Neural crest cell (in vitro differentiated cells): ENCODE measurements at regions not wholly inside any gene's neighbourhood (a gene's known extent, or its start where the extent isn't known, plus 50 kb on each side); places are given as distances from the start of the nearest gene placed in this dataset.
A peak's percentile ranks its signal among the peaks of the same experiment; 100 is the strongest.

ENCODE experiments used
- DNase-seq: peaks from one replicate; pipeline ENCODE4 v3.0.0; 2021; ENCODE audit warnings: low read depth, mixed read lengths, low spot score
- H3K27ac Mint-ChIP-seq: one replicate; pipeline ENCODE4 v1.8.0; 2021; ENCODE audit warnings: mild to moderate bottlenecking, mixed read lengths; ENCODE audit not compliant: unreplicated experiment
- H3K27me3 Mint-ChIP-seq: 2 replicates; pipeline ENCODE4 v1.8.0; 2021; ENCODE audit warnings: low read depth, mild to moderate bottlenecking, mixed read lengths
- H3K36me3 Mint-ChIP-seq: 2 replicates; pipeline ENCODE4 v1.8.0; 2021; ENCODE audit warnings: low read depth, mild to moderate bottlenecking, mixed read lengths
- H3K4me1 Mint-ChIP-seq: 2 replicates; pipeline ENCODE4 v1.8.0; 2021; ENCODE audit warnings: mixed read lengths
- H3K4me3 Mint-ChIP-seq: one replicate; pipeline ENCODE4 v1.8.0; 2021; ENCODE audit warnings: mild to moderate bottlenecking, mixed read lengths
- H3K9me3 Mint-ChIP-seq: 2 replicates; pipeline ENCODE4 v1.8.0; 2021; ENCODE audit warnings: mixed read lengths
- CTCF ChIP-seq: fragments of 200-600 bp; sonication (generic); conservative IDR thresholded peaks from 2 replicates; pipeline ENCODE4 v1.5.0; 2021; ENCODE audit warnings: antibody characterized with exemption, mild to moderate bottlenecking

- DNase-seq, result no peak
- no peak overlapping the region for H3K4me3 Mint-ChIP-seq
- no peak overlapping the region for H3K27ac Mint-ChIP-seq
- H3K36me3 Mint-ChIP-seq, result no peaks in the 10 kb centered on the region
- TF ChIP-seq CTCF, result no peak
- H3K27me3 Mint-ChIP-seq, result no peaks in the 10 kb centered on the region
- H3K9me3 Mint-ChIP-seq, result no peaks in the 10 kb centered on the region
- H3K4me1 Mint-ChIP-seq, result no peaks in the 10 kb centered on the region
These were observed 1788.0 kb upstream of the TENM3 start for GRCh38 chr4:180455226-180455625.

DNA sequence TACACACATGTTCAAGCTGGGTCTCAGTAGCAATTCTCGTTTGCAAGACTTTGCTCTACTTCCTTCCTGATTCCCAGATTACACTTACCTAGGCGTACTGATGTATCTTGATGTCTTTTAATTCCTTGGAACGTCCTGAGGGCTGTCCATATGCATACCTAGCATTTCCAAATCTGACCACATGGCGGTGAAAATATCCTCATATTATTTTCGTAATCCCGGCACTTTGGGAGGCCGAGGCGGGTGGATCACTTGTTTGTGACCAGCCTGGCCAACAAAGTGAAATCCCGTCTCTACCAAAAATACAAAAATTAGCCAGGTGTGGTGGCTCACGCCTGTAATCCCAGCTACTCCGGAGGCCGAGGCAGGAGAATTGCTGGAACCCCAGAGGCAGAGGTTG lies 1786.3 kb upstream of the TENM3 start:
- no peak overlapping the region for H3K27ac Mint-ChIP-seq
- no peaks in the 10 kb centered on the region for H3K36me3 Mint-ChIP-seq
- no peaks in the 10 kb centered on the region for H3K27me3 Mint-ChIP-seq
- peak; percentile 39 for TF ChIP-seq CTCF
- H3K9me3 Mint-ChIP-seq, result no peaks in the 10 kb centered on the region
- no peak overlapping the region for H3K4me3 Mint-ChIP-seq
- peaks cover 6% of the 10 kb centered on the region for H3K4me1 Mint-ChIP-seq
- no peak for DNase-seq

GRCh38 chr4:180462116-180462515 lies 1781.1 kb upstream of the TENM3 start:
- TF ChIP-seq CTCF, result no peak
- H3K36me3 Mint-ChIP-seq, result no peaks in the 10 kb centered on the region
- no peak overlapping the region for H3K27ac Mint-ChIP-seq
- H3K4me3 Mint-ChIP-seq, result no peak overlapping the region
- DNase-seq, result no peak
- H3K27me3 Mint-ChIP-seq, result no peaks in the 10 kb centered on the region
- H3K4me1 Mint-ChIP-seq, result peaks cover 6% of the 10 kb centered on the region
- H3K9me3 Mint-ChIP-seq, result no peaks in the 10 kb centered on the region

GRCh38 chr4:180465364-180465763 lies 1777.8 kb upstream of the TENM3 start:
- Mint-ChIP-seq H3K4me1 (peaks cover 6% of the 10 kb centered on the region), H3K9me3 (no peaks in the 10 kb centered on the region), H3K36me3 (no peaks in the 10 kb centered on the region), H3K27me3 (no peaks in the 10 kb centered on the region), H3K27ac (no peak overlapping the region), H3K4me3 (no peak overlapping the region)
- DNase-seq, result no peak
- TF ChIP-seq CTCF, result no peak

DNA sequence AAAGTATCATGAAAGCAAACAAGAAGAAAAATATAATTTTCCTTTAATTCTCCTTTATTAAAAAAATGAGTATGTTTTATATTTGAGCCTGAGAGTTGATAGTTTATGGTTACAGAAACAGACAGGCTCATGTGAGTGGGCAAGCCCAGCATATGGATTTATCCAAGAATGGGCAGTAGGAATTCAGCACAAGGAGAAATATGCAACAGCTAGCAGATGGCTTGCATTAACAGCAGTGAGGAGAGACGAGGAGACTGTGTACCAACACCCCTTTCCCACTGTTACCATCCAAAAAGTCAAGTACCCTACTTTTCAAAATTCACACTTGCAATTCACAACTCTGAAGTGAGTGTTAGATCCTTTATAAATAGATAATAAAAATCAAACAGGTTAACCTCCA lies 1760.2 kb upstream of the TENM3 start:
- peaks cover 3% of the 10 kb centered on the region for H3K9me3 Mint-ChIP-seq

More for the DNA sequence above, 1760.2 kb upstream of the TENM3 start:
- Mint-ChIP-seq H3K4me3 (no peak overlapping the region), H3K27ac (no peak overlapping the region), H3K4me1 (no peaks in the 10 kb centered on the region), H3K27me3 (no peaks in the 10 kb centered on the region), H3K36me3 (no peaks in the 10 kb centered on the region)
- no peak for TF ChIP-seq CTCF
- DNase-seq, result no peak
